Left forelimb (tissue), 1 donor: ENCODE measurements at regions not wholly inside any gene's neighbourhood (a gene's known extent, or its start where the extent isn't known, plus 50 kb on each side); places are given as distances from the start of the nearest gene placed in this dataset.
"Not testable (repeated sequence)": the region's sequence is repeated elsewhere in the genome, so short reads cannot be mapped to it uniquely, and the experiment has no call there.

ENCODE experiments used
- DNase-seq: peaks from one replicate; pipeline ENCODE4 v3.0.0-alpha.2; 2018; ENCODE audit warnings: low spot score

DNA sequence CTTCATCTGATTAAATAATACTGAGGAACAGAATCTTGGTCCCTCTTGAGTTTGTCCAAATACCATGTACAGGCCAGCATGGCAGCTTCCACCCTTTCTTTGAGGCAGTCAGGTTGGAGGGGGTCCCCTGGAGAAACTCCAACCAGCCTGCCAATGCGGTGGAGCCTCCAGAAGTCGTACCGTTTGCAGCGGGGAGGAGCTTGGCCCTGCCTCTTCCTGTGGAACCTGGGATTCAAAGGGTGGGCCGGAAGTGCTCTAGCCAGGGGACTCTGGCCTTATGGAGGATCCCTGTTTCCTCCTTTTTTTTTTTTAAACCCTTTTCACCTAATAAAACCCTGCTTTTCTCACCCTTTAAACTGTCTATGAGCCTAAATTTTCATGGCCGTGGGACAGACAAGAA lies 216.3 kb upstream of the ZNF608 start:
- DNase-seq: no peak

GRCh38 chr5:124963236-124963919 lies 216.9 kb upstream of the ZNF608 start:
- DNase-seq: no peak

GRCh38 chr5:124966741-124967140 lies 220.3 kb upstream of the ZNF608 start:
- not testable (repeated sequence) for DNase-seq

DNA sequence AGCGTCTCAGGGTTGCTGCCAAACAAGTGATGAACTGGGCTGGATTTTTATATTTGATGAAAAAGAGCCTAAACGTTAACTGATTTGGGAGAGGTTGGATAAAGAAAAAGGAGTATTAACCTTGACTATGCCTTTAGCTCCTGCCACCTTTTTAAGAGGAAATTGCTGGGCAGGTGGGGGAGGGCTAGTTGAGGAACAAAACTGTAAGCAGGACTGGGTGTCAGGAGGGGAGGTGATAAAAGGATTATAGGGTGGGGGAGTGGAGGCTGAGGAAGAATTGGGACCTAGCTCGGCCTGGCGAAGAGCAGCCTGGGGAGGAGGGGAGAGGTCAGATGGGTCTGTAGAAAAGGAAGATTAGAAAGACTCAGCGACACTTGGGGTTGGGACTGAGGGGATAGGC lies 223.9 kb upstream of the ZNF608 start:
- not testable (repeated sequence) for DNase-seq

GRCh38 chr5:124972703-124973102 lies 226.3 kb upstream of the ZNF608 start:
- DNase-seq: no peak

DNA sequence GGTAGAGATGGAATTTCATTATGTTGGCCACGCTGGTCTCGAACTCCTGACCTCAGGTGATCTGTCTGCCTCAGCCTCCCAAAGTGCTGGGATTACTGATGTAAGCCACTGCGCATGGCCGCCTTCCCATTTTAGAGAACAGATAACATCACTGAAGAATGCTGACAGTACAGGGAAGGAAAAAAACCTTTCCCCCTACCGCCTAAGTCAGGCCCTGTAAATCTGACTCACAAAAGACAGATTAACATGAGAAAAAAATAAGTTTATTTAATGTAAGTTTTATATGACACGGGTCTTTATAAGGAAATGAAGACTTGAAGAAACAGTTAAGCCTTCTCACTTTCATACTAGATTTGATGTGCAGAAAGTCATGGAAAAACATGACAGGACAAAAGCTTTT lies 227.2 kb upstream of the ZNF608 start:
- DNase-seq: no peak

DNA sequence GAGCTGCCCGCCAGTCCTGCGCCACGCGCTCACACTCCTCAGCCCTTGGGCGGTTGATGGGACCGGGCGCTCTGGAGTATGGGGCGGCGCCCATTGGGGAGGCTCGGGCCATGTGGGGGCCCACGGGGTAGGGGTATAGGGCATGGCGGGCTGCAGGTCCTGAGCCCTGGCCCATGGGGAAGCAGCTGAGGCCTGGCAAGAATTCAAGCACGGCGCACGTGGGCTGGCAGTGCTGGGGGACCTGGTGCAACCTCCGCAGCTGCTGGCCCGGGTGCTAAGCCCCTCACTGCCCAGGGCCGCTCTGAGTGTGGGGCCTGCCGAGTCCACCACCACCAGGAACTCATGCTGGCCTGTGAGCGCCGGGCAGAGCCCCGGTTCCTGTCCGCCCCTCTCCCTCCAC lies 229.6 kb upstream of the ZNF608 start:
- DNase-seq: no peak

DNA sequence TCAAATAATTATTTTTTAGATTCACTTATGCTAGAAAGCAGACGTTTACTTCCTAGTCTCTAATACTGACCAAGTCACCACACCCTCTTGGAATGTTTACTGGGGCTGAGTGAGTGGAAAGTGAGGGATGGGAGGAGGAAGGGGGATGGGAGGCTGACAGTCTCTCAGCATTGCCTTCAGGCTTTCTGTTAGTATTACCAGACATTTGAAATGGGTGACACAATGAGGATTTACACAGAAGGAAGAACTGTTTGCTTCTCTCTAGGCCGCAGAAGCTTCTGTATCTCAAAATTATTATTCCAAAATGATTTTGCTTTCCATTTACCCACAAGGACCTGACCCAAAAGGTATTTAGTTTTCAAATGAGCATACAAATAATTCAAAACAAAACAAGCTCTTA lies 232.8 kb upstream of the ZNF608 start:
- no peak for DNase-seq

- no peak for DNase-seq
These were observed 233.9 kb upstream of the ZNF608 start for GRCh38 chr5:124980163-124980941.

GRCh38 chr5:124981901-124982300 lies 235.5 kb upstream of the ZNF608 start:
- DNase-seq: no peak

GRCh38 chr5:124986170-124986569 lies 239.7 kb upstream of the ZNF608 start:
- DNase-seq: no peak

DNA sequence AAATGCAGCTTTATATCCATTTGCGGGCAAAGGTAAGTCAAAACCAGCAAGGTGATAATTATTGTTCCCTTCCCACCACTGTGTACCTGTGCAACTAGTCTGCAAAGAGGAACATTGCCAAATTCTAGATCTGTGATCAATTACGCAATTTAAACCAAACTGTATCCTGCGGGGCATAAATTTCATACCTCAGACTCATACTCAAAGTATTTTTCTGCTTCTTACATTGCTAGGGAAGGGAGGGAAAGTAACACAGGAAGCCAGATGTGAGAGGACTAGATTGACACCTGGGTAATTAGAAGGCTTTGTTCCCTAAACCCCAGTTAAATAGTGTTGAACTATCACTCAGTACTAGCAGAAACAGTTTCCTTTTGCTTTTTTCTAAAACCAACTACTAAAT lies 240.2 kb upstream of the ZNF608 start:
- no peak for DNase-seq

DNA sequence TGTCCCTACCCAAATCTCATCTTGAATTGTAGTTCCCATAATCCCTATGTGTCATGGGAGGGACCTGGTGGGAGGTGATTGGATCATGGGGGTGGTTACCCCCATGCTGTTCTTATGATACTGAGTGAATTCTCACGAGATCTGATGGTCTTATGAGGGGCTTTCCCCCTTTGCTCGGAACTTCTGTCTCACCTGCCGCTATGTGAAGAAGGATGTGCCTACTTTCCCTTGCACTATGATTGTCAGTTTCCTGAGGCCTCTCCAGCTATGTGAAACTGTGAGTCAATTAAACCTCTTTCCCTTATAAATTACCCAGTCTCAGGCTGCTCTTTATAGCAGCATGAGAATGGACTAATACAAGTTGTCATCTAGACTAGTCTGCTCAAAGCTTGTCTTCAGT lies 241.3 kb upstream of the ZNF608 start:
- not testable (repeated sequence) for DNase-seq

DNA sequence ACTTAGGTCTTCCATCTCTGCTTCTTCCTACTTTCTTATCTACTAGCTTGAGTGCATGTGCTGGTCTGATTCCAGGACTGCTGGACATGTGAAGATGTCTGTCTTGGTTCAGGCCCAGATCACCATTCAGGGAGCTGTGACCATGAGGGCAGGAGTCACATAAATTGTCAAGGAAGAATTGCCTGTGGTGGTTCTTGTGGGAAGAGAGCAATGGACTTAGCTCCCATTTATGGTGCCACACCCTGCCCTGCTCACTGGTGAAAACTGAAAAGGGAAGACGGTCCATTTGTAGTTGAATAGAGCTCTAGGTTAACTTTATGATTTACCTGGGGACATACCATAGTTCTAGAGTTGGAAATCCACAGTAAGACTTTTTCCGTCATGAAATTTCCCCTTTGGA lies 244.3 kb upstream of the ZNF608 start:
- no peak for DNase-seq

DNA sequence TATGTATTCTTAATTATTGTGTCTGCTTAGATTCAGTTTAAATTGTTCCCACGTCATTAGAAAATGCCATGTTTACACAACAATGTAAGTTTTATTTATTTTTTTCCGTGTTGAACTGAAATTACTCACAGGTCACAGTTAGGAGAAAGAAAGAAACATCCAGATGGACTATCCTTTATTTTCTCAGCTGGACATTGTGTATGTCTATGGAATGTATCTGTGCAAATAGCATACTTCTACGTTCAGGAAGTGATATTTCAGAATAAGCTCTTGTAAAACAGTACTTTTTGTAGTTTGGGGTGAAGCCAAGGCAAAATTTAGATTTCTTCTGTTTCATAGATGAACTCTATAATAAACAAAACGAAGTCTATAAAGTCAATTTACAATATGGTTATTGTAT lies 249.0 kb upstream of the ZNF608 start:
- no peak for DNase-seq

GRCh38 chr5:124996023-124996763 lies 249.8 kb upstream of the ZNF608 start:
- no peak for DNase-seq

- DNase-seq: no peak
These were observed 250.3 kb upstream of the ZNF608 start for GRCh38 chr5:124996764-124997077.

GRCh38 chr5:124997186-124997893 lies 250.9 kb upstream of the ZNF608 start:
- no peak for DNase-seq

DNA sequence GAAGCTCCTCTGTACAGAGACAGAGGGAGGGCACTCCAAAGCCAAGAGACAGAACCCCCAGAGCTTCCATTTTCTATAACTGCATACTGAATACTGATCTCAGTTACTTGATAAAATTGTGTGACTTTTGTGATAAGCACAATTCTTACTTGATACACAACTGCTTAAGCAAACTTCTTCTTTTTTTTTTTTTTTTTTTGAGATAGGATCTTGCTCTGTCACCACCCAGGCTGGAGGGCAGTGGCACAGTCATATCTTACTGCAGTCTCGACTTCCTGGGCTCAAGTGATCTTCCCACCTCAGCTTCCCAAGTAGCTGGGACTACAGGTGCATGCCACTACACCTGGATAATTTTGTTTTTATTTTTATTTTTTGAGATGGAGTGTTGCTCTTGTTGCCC lies 252.1 kb upstream of the ZNF608 start:
- DNase-seq: no peak

DNA sequence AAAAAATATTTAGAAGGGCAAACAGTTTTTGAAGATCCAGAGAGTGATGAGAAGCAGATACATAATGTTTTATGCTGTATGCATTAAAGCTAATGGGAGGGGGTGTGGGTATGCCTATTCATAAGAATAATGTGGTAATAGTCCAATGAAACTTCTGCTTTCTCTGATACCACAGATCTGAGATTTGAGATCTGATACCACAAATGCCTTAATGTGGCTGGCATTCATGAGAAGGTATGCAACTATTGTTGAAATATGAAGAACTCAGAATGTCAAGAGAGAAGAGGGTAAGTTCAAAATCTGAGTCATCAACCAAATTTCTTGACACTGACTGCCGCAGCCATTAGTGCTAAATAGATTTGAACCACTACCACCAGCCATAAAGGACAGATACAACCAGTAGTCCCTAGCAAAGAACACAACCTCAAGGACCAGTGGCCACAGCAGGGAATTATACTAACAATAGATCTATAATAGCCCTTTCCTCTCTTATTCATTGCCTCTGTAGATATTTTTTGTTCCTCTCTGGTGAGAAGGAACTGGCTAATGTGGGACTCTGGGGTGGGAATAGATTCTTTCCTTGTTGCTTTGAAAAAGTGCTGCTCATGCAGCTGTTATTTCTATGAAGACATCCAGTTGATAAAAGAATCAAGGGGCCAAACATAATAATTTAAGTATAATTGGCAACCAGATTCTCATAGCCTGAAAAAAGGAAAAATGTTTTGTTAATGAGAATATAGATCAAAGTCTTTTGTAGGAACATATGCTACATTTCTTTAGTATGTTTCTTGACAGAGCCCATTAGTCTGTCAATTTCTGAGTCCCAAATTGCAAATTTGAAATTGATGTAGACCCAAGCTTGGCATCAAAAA lies 256.5 kb upstream of the ZNF608 start:
- no peak for DNase-seq

DNA sequence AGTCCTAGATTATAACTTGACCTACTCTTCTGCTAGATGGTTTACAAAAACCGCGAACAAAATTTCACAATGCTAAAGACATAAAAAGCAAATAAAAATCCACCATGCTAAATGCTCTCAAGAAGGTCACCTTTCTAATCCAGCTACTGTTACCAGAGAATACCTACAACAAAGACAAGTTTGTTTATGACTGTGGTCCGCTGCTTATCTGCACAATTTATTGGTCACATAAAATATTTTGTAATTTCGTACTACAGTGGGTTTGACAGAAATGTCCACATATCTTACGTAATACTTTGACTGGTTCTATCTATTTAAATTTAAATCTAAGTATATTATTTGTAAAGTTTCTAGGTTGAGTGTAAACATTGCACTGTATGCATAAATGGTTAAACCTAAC lies 257.6 kb upstream of the ZNF608 start:
- DNase-seq: no peak

- no peak for DNase-seq
These were observed 258.8 kb upstream of the ZNF608 start for GRCh38 chr5:125005266-125005665.
